Tibial nerve (tissue), 4 donors: ENCODE measurements at regions not wholly inside any gene's neighbourhood (a gene's known extent, or its start where the extent isn't known, plus 50 kb on each side); places are given as distances from the start of the nearest gene placed in this dataset.

ENCODE experiments used
- DNase-seq, 2 donors: peaks; one replicate each; pipeline ENCODE4 v3.0.0-alpha.2; 2019; ENCODE audit warnings: low spot score in 2 of 2
- H3K27ac ChIP-seq, 4 donors: fragments of 200-600 bp; sonication (generic) in 3 of 4; one replicate each; pipeline ENCODE4 v1.5.1; 2017 to 2019; ENCODE audit warnings: mild to moderate bottlenecking in 1 of 4
- H3K27me3 ChIP-seq, 2 donors: fragments of 200-600 bp; sonication (generic) in 1 of 2; one replicate each; pipeline versions ENCODE4 v1.5.1 to v1.6.0; 2017 to 2019
- H3K36me3 ChIP-seq, 3 donors: fragments of 200-600 bp; sonication (generic); one replicate each; pipeline ENCODE4 v1.5.1; 2018 to 2019
- H3K4me1 ChIP-seq, 4 donors: fragments of 200-600 bp; sonication (generic) in 3 of 4; one replicate each; pipeline ENCODE4 v1.5.1; 2017 to 2019
- H3K4me3 ChIP-seq, 4 donors: fragments of 200-600 bp; sonication (generic) in 3 of 4; one replicate each; pipeline ENCODE4 v1.5.1; 2017 to 2019; ENCODE audit warnings: mild to moderate bottlenecking in 1 of 4, moderate library complexity in 1 of 4
- H3K9me3 ChIP-seq, 4 donors: fragments of 200-600 bp; sonication (generic) in 3 of 4; one replicate each; pipeline ENCODE4 v1.5.1; 2017 to 2019
- EP300 ChIP-seq, 2 donors: sonication (generic); formaldehyde crosslinking; IDR thresholded peaks; one replicate each; pipeline ENCODE4 v1.6.1; 2017; ENCODE audit warnings: antibody characterized with exemption in 2 of 2, mild to moderate bottlenecking in 1 of 2
- POLR2A ChIP-seq, 2 donors: fragments of 450-650 bp; IDR thresholded peaks; one replicate each; pipeline ENCODE4 v1.6.1; 2017; ENCODE audit warnings: antibody characterized with exemption in 2 of 2, mild to moderate bottlenecking in 2 of 2, moderate library complexity in 2 of 2
- WGBS, 2 donors: methylation state at CpG; one replicate each; pipeline ENCODE4 v1.1.5; 2018; 5-methylcytosine and 5-hydroxymethylcytosine counted together
- TF ChIP-seq, protein P1 (sequence below), 5 experiments: fragments of 200-600 bp in 3 of 5; fragments of 450-650 bp in 2 of 5; sonication (generic) in 3 of 5; IDR thresholded peaks; one replicate each; pipeline ENCODE4 v1.5.1; 2016 to 2019; ENCODE audit warnings: antibody characterized with exemption in 5 of 5, mild to moderate bottlenecking in 3 of 5, moderate library complexity in 2 of 5

DNA sequence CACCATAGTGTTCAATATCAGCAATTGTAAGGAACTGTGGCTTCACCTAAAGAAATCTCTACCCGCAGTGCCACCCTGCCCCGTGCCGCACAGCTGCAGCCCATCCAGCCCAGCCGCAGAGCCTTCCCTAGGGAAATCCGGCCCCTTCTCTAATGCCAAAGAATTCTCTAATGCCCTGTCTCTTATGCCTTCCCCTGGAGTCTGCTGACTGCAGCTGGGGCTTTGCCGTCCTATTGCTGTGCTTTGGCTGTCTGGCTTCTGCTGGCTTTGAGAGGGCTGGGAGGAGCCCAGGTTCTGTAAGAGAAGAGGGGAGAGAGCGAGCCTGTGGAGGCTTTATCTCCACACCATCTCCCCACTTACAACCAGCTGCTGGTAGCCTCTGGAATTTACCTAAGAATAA is 85.9 kb upstream of the HELT start:
- H3K9me3 ChIP-seq = peaks cover 0 to 12% (median 0%) of the 10 kb centered on the region in 4 donors
- H3K27me3 ChIP-seq = no peaks in the 10 kb centered on the region
- TF ChIP-seq EP300 (IDR thresholded peaks at IDR 0.05) (no peak), POLR2A (IDR thresholded peaks at IDR 0.05) (no peak)
- TF ChIP-seq, protein P1, sequence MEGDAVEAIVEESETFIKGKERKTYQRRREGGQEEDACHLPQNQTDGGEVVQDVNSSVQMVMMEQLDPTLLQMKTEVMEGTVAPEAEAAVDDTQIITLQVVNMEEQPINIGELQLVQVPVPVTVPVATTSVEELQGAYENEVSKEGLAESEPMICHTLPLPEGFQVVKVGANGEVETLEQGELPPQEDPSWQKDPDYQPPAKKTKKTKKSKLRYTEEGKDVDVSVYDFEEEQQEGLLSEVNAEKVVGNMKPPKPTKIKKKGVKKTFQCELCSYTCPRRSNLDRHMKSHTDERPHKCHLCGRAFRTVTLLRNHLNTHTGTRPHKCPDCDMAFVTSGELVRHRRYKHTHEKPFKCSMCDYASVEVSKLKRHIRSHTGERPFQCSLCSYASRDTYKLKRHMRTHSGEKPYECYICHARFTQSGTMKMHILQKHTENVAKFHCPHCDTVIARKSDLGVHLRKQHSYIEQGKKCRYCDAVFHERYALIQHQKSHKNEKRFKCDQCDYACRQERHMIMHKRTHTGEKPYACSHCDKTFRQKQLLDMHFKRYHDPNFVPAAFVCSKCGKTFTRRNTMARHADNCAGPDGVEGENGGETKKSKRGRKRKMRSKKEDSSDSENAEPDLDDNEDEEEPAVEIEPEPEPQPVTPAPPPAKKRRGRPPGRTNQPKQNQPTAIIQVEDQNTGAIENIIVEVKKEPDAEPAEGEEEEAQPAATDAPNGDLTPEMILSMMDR (IDR thresholded peaks at IDR 0.05) = no peak
- H3K4me3 ChIP-seq = no peak overlapping the region
- H3K27ac ChIP-seq = no peak overlapping the region
- H3K4me1 ChIP-seq = no peaks in the 10 kb centered on the region
- no peak for DNase-seq
- WGBS, 2 donors = 66 to 70% methylated on average over 7 of the region's 7 CpGs
- no peaks in the 10 kb centered on the region for H3K36me3 ChIP-seq

DNA sequence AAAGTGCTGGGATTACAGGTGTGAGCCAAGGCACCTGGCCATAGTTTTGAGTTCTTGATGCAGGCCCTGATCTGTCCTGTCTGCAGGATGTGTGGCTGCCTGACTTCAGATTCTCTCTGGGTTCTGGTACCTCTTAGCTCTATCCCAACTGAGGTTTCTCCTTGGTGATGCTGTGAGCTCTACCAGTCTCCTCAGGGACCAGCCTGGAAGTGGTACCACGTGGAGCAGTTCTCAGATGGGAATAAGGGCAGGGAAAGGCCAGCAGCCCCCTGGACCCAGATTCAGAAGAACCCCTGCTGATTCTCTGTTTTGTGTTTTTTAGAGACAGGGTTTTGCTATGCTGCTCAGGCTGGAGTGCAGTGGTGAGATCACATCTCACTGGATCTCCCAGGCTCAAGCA is 85.0 kb upstream of the HELT start:
- Histone ChIP-seq H3K36me3 (no peaks in the 10 kb centered on the region), H3K27ac (no peak overlapping the region), H3K27me3 (no peaks in the 10 kb centered on the region), H3K4me3 (no peak overlapping the region), H3K4me1 (peaks cover 0 to 3% (median 0%) of the 10 kb centered on the region in 4 donors), H3K9me3 (peaks cover 0 to 4% (median 0%) of the 10 kb centered on the region in 4 donors)
- DNase-seq = no peak
- 31 to 36% methylated on average over 1 of the region's 1 CpG for WGBS, 2 donors
- TF ChIP-seq, protein P1 (IDR thresholded peaks at IDR 0.05) = no peak
- no peak for TF ChIP-seq POLR2A (IDR thresholded peaks at IDR 0.05)
- no peak for TF ChIP-seq EP300 (IDR thresholded peaks at IDR 0.05)

DNA sequence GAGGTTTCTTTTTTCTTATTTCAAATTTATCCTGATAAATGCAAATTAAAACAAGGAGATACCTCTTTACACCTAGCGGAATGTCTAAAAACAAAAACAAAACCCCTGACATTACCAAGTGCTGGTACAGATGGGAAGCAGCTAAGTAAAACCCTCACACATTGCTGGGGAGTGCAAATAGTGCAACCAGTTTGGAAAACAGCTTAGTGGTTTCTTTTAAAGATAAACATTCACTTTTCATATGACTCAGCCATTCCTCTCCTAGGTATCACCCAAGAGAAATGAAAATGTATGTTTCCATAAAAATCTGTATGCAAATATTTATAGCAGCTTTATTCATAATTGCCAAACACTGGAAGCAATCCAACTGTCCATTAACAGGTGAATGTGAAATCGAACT is 84.1 kb upstream of the HELT start:
- TF ChIP-seq, protein P1 (IDR thresholded peaks at IDR 0.05) = no peak
- TF ChIP-seq POLR2A (IDR thresholded peaks at IDR 0.05) (no peak), EP300 (IDR thresholded peaks at IDR 0.05) (no peak)

DNA sequence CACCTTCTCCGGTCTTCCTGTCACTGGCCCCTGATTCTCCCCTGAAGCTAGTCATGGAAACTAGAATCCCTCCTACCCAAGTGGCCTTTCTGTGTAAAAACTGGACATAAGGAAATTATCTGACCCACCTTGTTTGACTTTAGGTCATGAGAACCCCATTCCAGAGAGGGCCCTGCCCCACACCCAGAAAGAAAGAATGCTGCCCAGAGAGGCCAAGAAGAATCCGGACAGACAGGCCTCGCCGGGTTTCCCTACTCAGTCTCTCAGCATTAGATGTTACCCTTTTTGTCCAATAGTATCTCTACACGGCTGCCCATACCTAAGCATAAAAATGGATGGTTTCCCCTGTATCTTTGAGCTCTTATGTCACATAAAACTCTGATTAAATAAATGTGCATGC is 83.3 kb upstream of the HELT start:
- WGBS, 2 donors = 86 to 90% methylated on average over 5 of the region's 5 CpGs
- H3K36me3 ChIP-seq = no peaks in the 10 kb centered on the region
- no peaks in the 10 kb centered on the region for H3K9me3 ChIP-seq
- DNase-seq = no peak
- peaks cover 0 to 3% (median 0%) of the 10 kb centered on the region in 4 donors for H3K4me1 ChIP-seq
- H3K27ac ChIP-seq = no peak overlapping the region
- TF ChIP-seq EP300 (IDR thresholded peaks at IDR 0.05) (no peak), POLR2A (IDR thresholded peaks at IDR 0.05) (no peak)
- TF ChIP-seq, protein P1 (IDR thresholded peaks at IDR 0.05) = no peak
- no peak overlapping the region for H3K4me3 ChIP-seq
- no peaks in the 10 kb centered on the region for H3K27me3 ChIP-seq

More for the DNA sequence above, 84.1 kb upstream of the HELT start:
- WGBS, 2 donors = 85 to 86% methylated on average over 2 of the region's 2 CpGs
- Histone ChIP-seq H3K4me1 (peaks cover 0 to 3% (median 0%) of the 10 kb centered on the region in 4 donors), H3K27ac (no peak overlapping the region), H3K9me3 (no peaks in the 10 kb centered on the region), H3K4me3 (no peak overlapping the region), H3K27me3 (no peaks in the 10 kb centered on the region), H3K36me3 (no peaks in the 10 kb centered on the region)
- DNase-seq = no peak

DNA sequence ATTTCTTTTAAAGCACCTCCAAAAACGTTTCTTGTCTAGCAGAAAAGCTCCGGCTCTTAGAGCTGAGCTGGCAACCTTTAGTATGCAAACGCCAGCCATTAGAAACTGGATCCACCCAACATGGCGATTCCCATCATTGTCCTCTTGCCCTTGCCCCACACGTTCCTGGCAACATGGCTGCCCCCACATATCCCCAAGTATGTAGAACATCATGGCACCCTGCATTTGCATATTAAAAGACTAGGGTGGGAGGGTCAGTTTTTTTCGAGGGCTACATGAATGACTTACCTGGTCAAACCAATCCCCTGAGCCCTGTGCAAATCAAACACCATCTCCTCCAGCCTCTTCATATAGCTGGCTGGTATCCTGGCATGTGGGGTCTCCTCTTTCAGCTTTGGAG is 82.2 kb upstream of the HELT start:
- no peak for TF ChIP-seq POLR2A (IDR thresholded peaks at IDR 0.05)
- TF ChIP-seq, protein P1 (IDR thresholded peaks at IDR 0.05) = no peak
- no peak for TF ChIP-seq EP300 (IDR thresholded peaks at IDR 0.05)

More for the DNA sequence above, 82.2 kb upstream of the HELT start:
- DNase-seq = no peak
- Histone ChIP-seq H3K27ac (no peak overlapping the region), H3K9me3 (no peaks in the 10 kb centered on the region), H3K4me1 (peaks cover 0 to 3% (median 0%) of the 10 kb centered on the region in 4 donors), H3K27me3 (no peaks in the 10 kb centered on the region), H3K36me3 (no peaks in the 10 kb centered on the region), H3K4me3 (no peak overlapping the region)
- 67 to 68% methylated on average over 6 of the region's 6 CpGs for WGBS, 2 donors
